ENCODE measurements at regions not wholly inside any gene's neighbourhood (a gene's known extent, or its start where the extent isn't known, plus 50 kb on each side); places are given as distances from the start of the nearest gene placed in this dataset.

- DNase-seq (ENCODE audit: low read depth), result no peak
These were observed 269.4 kb upstream of the RAB6C start for GRCh38 chr2:129709956-129710598.

GRCh38 chr2:129710670-129711495 lies 268.6 kb upstream of the RAB6C start:
- no peak for DNase-seq (ENCODE audit: low read depth)

- no peak for DNase-seq (ENCODE audit: low read depth)
These were observed 267.4 kb upstream of the RAB6C start for GRCh38 chr2:129711816-129712675.

- no peak for DNase-seq (ENCODE audit: low read depth)
These were observed 266.8 kb upstream of the RAB6C start for GRCh38 chr2:129712676-129712985.

- no peak for DNase-seq (ENCODE audit: low read depth)
These were observed 266.1 kb upstream of the RAB6C start for GRCh38 chr2:129713337-129713736.

GRCh38 chr2:129716781-129717559 lies 262.5 kb upstream of the RAB6C start:
- DNase-seq (ENCODE audit: low read depth), result no peak

- DNase-seq (ENCODE audit: low read depth), result no peak
These were observed 261.8 kb upstream of the RAB6C start for GRCh38 chr2:129717560-129718130.

GRCh38 chr2:129719335-129719734 lies 260.1 kb upstream of the RAB6C start:
- DNase-seq (ENCODE audit: low read depth), result no peak

GRCh38 chr2:129720360-129720759 lies 259.1 kb upstream of the RAB6C start:
- no peak for DNase-seq (ENCODE audit: low read depth)

GRCh38 chr2:129720761-129721160 lies 258.7 kb upstream of the RAB6C start:
- DNase-seq (ENCODE audit: low read depth), result no peak

GRCh38 chr2:129721236-129721635 lies 258.2 kb upstream of the RAB6C start:
- no peak for DNase-seq (ENCODE audit: low read depth)

- no peak for DNase-seq (ENCODE audit: low read depth)
These were observed 257.6 kb upstream of the RAB6C start for GRCh38 chr2:129721846-129722245.

GRCh38 chr2:129722306-129723019 lies 257.0 kb upstream of the RAB6C start:
- DNase-seq (ENCODE audit: low read depth), result no peak

- DNase-seq (ENCODE audit: low read depth), result no peak
These were observed 256.0 kb upstream of the RAB6C start for GRCh38 chr2:129723277-129724020.

GRCh38 chr2:129724021-129724757 lies 255.3 kb upstream of the RAB6C start:
- no peak for DNase-seq (ENCODE audit: low read depth)

- no peak for DNase-seq (ENCODE audit: low read depth)
These were observed 253.2 kb upstream of the RAB6C start for GRCh38 chr2:129726216-129726615.

- DNase-seq (ENCODE audit: low read depth), result no peak
These were observed 252.2 kb upstream of the RAB6C start for GRCh38 chr2:129727286-129727685.

GRCh38 chr2:129728035-129728972 lies 251.2 kb upstream of the RAB6C start:
- DNase-seq (ENCODE audit: low read depth), result no peak
